GM12891 (cell line): ENCODE measurements at regions not wholly inside any gene's neighbourhood (a gene's known extent, or its start where the extent isn't known, plus 50 kb on each side); places are given as distances from the start of the nearest gene placed in this dataset.
"Not testable (repeated sequence)": the region's sequence is repeated elsewhere in the genome, so short reads cannot be mapped to it uniquely, and the experiment has no call there.

Experiments used
- DNase-seq: peaks from one replicate; pipeline ENCODE4 v3.0.0; 2011; ENCODE audit warnings: low spot score; ENCODE audit not compliant: insufficient read length
- FAIRE-seq: peaks from 2 replicates; lab custom pipeline; 2011; peaks lifted over from hg19 to GRCh38; lab: Jason Lieb, UNC
- PAX5 ChIP-seq: IDR thresholded peaks from 2 replicates; pipeline ENCODE4 v1.6.1; 2011; ENCODE audit warnings: low read length, moderate library complexity, mild to moderate bottlenecking; ENCODE audit not compliant: insufficient read depth, severe bottlenecking
- POLR2A ChIP-seq: IDR thresholded peaks from 2 replicates; pipeline ENCODE4 v1.6.1; 2011; ENCODE audit warnings: low read depth, low read length, control low read depth
- POLR2AphosphoS5 ChIP-seq: IDR thresholded peaks from 2 replicates; pipeline ENCODE4 v1.6.1; 2011; ENCODE audit warnings: low read depth, low read length, control low read depth
- POU2F2 ChIP-seq: IDR thresholded peaks from 2 replicates; pipeline ENCODE4 v1.6.1; 2011; ENCODE audit warnings: low read depth, mild to moderate bottlenecking, control low read depth, low read length, moderate library complexity
- SPI1 ChIP-seq: IDR thresholded peaks from 2 replicates; pipeline ENCODE4 v1.6.1; 2011; ENCODE audit warnings: low read depth, low read length, control low read depth
- TAF1 ChIP-seq: IDR thresholded peaks from 2 replicates; pipeline ENCODE4 v1.6.1; 2011; ENCODE audit warnings: low read depth, low read length, control low read depth

DNA sequence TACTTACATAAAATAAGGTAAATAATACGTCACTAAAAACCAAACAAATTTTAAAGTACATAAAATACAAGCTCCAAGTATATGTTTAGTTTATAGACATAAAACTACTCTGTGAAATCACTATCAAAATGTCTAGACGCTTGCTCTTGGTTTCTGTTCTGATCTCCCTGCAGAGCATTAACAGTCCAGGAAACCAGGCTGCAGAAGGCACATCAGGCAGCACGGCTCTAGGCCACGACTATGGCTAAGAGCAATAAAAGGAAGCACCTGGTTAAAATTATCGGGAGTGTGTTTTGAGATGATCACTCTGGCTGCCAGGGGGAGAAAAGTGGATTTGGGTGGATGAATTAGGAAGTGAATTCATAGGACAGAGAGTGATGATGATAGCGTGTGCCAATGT, 196.0 kb upstream of the SPHKAP start:
- FAIRE-seq (no peak), DNase-seq (no peak)

DNA sequence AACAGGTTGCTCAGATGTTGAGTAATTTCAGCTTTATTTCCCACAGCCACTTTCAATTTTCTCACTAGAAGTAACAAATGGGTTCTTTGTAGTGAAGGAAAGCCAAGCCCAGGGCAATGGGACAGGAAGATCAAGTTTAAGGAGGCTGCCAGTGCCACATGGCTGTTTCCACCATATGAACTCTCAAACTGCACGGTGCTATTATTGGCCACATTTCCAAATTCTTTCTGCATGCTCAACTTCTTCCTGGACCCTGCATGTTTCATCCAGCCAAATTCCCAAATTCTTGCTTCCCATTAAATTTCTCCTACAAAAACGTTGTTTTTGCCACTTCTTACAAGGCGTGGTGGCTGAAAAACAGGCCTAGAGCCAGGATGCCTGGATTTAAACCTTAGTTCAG, 193.3 kb upstream of the SPHKAP start:
- DNase-seq (no peak), FAIRE-seq (no peak)

More for the DNA sequence above, 196.0 kb upstream of the SPHKAP start:
- TF ChIP-seq SPI1 (no peak), POLR2AphosphoS5 (no peak), TAF1 (no peak), PAX5 (no peak), POU2F2 (no peak), POLR2A (no peak)

DNA sequence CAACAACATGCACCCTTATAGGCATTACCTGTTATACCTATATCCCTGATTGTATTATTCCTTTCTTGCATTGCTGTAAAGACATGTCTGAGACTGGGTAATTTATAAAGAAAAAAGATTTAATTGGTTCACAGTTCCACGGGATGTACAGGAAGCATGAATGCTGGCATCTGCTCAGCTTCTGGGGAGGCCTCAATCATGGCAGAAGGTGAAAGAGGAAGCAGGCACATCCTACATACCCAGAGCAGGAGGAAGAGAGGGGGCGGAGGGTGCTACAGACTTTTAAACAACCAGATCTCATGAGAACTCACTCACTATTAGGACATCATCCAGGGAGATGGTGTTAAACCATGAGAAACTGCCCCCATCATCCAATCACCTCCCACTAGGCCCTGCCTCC, 191.7 kb upstream of the SPHKAP start:
- no peak for DNase-seq
- FAIRE-seq = no peak
- TF ChIP-seq POLR2A (no peak), SPI1 (no peak), PAX5 (no peak), POLR2AphosphoS5 (no peak), POU2F2 (no peak), TAF1 (no peak)

More for the DNA sequence above, 193.3 kb upstream of the SPHKAP start:
- no peak for TF ChIP-seq SPI1
- TF ChIP-seq PAX5 = no peak
- no peak for TF ChIP-seq POLR2AphosphoS5
- no peak for TF ChIP-seq POLR2A
- TF ChIP-seq TAF1 = no peak
- TF ChIP-seq POU2F2 = no peak

DNA sequence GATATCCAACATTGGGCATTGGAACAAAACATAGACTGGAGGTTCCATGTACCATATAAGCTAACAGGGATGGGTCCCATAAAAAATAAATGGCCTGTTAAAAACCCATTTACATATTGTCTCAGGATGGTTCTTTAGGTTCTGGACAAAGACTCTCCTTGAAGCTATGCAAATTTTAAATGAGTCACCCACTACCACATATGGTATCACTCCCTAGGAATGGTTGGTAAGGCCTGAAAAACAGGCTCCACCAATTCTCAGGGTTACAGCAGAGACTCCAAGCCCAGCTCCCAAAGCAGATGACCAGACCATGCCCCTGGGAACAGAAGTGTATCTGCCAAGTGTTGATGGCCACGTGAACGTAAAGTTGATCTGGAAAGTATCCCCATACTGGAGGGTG, 190.7 kb upstream of the SPHKAP start:
- FAIRE-seq (no peak), DNase-seq (no peak)
- no peak for TF ChIP-seq TAF1
- no peak for TF ChIP-seq POLR2AphosphoS5
- no peak for TF ChIP-seq PAX5
- no peak for TF ChIP-seq POLR2A
- TF ChIP-seq SPI1 = no peak
- TF ChIP-seq POU2F2 = no peak

DNA sequence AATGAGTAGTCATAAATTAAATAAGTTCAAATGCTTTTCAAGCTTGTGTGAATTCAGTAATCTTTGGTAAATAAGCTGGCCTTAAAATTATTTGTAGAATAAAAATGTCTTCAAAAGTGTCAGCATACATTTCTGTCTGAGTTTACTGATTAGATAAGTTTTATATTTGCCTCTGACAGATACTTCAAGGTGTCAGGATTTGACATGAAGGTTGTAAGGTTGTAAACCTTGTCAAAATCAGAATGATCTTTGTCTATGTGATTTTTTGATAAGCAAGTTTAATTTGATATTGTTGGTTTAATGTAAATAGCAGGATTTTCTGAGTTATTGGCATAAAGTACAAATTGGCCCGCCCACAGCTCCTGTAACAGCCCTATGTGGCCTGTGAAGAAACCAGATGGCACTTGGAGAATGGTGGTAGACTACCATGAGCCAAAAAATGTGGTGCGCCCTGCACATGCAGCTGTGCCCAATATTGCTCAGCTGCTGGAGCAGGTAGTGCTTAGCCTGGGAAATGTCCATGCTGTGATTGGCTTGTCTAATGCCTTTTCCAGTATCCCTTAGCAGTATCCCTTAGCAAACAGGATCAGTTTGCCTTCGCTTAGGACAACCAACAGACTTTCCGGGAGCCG, 188.0 kb upstream of the SPHKAP start:
- no peak for FAIRE-seq
- TF ChIP-seq POLR2A (no peak), TAF1 (no peak), POLR2AphosphoS5 (no peak)
- no peak for DNase-seq

DNA sequence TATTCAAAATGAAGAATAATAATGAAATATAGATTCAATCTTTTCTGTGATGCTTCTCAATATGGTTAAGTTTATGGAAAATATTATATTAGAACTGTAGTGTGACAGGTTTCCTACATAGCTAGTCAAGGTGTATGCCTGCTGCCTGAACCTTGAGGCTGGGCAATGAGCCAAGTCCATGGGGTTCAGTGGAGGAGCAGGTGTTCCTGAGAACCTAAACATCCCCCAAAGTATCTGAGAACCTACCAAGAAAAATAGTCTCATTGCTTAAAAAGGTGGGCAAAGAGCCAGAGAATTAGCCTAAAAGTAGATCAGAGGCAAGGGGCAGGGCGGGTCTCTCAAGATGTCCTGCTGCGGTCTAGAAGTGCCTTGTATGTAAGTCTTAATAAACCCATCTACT, 185.9 kb upstream of the SPHKAP start:
- no peak for FAIRE-seq
- TF ChIP-seq POLR2AphosphoS5 (no peak), TAF1 (no peak), SPI1 (no peak), POU2F2 (no peak), POLR2A (no peak), PAX5 (no peak)

DNA sequence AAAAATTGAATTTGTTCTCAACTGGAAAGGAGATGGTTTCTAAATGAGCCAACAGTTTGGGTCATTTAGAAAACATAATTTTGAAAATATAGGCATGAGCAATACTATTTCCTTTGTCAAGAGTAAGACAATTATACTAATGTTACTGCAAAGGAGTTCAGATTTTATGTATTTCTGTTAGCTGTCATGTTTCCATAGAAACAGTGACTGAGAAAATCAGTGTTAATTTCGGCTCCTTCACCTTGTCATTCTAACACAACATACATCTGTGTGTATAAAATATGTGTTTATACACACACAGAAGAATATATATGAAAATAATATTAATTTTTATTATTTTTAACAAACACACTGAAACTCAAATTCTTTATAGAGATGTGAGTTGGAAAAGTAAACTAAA, 178.0 kb upstream of the SPHKAP start:
- TF ChIP-seq TAF1 = no peak
- TF ChIP-seq POLR2AphosphoS5 = no peak
- no peak for TF ChIP-seq PAX5
- TF ChIP-seq POU2F2 = no peak
- no peak for TF ChIP-seq SPI1
- TF ChIP-seq POLR2A = no peak
- FAIRE-seq = no peak

More for the DNA sequence above, 185.9 kb upstream of the SPHKAP start:
- DNase-seq = no peak

DNA sequence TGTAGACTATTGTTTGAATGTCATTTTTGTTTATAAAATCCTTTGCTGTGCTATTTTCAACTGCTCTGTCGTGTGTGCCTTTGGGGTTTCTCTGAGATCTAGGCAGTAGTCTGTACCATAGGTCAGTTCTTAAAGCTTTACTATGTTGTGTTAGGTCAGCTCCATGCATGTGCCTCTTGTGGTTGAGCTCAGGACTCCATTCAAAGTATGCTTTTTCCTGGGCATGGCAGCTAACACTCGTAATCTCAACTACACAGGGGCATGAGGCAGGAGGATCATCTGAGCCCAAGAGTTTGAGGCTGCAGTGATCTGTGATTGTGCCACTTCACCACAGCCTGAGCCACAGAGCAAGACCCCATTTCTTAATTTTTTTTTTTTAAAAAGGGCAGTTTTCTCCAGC, 174.4 kb upstream of the SPHKAP start:
- DNase-seq (no peak), FAIRE-seq (no peak)
- TF ChIP-seq TAF1 (no peak), SPI1 (no peak), POLR2A (no peak), PAX5 (no peak), POLR2AphosphoS5 (no peak), POU2F2 (no peak)

More for the DNA sequence above, 178.0 kb upstream of the SPHKAP start:
- no peak for DNase-seq

DNA sequence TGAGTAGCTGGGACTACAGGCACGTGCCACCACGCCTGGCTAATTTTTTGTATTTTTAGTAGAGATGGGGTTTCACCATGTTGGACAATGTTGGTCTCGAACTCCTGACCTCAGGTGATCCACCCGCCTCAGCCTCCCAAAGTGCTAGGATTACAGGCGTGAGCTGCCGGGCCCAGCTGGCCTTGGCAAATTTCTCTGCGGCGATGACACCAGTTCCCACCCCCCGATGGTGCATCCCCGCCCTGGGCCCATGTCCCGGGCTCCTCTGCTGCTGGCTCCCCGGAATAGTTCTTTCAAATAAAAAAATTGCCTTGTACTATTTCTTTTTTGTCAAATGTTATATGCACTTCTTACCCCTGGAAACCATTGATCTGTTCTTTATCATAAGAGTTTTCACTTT, 171.5 kb upstream of the SPHKAP start:
- FAIRE-seq, DNase-seq: not testable (repeated sequence)

DNA sequence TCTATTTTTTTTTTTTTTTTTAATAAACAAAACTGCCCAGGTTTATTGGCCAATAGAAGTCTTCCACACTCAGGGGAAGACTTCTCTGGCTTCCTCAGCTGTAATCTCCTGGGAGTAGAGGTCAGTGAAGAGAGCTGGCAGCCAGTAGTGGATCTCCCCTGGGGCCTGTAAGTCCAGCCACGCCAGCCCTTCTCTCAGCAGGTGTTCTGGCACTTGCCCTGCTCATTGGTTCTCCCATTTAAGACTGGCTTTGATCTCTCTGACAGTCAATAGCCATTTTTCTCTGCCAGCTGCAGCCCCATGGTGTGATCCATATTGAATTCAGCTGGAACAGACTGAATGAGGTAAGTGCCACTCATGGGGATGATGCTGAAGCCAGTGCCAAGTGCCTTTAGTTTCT, 170.6 kb upstream of the SPHKAP start:
- FAIRE-seq = no peak
- no peak for TF ChIP-seq POLR2AphosphoS5
- no peak for TF ChIP-seq SPI1
- no peak for TF ChIP-seq POLR2A
- TF ChIP-seq TAF1 = no peak
- DNase-seq = no peak

DNA sequence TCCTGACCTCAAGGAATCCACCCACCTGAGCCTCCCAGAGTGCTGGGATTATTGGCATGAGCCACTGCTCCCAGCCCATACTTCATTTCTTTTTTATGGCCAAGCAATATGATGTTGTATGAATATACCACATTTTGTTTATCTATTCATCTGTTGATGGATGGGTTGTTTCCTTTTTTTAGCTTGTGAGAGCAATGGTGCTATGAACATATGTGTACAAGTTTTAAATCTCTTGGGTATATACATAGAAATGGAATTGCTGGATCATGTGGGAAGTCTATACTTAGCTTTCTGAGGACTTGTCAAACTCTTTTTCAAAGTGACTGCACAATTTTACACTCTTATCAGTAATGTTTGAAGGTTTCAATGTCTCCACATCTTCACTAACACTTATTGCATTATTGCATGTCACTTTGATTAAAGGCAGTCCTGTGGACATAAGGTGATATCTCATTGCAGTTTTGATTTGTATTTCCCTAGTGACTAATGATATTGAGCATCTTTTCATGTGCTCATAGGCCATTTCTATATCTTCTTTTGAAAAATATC, 167.1 kb upstream of the SPHKAP start:
- FAIRE-seq = no peak
- DNase-seq = no peak
- no peak for TF ChIP-seq SPI1
- no peak for TF ChIP-seq POLR2AphosphoS5
- no peak for TF ChIP-seq PAX5
- TF ChIP-seq TAF1 = no peak
- TF ChIP-seq POLR2A = no peak
